ENCODE measurements at regions not wholly inside any gene's neighbourhood (a gene's known extent, or its start where the extent isn't known, plus 50 kb on each side); places are given as distances from the start of the nearest gene placed in this dataset.
A peak's percentile ranks its signal among the peaks of the same experiment; 100 is the strongest.
"Not testable (repeated sequence)": the region's sequence is repeated elsewhere in the genome, so short reads cannot be mapped to it uniquely, and the experiment has no call there.

- no peak for DNase-seq
Measured at GRCh38 chr21:35386491-35387079, 337.5 kb upstream of the RUNX1 start.

DNA sequence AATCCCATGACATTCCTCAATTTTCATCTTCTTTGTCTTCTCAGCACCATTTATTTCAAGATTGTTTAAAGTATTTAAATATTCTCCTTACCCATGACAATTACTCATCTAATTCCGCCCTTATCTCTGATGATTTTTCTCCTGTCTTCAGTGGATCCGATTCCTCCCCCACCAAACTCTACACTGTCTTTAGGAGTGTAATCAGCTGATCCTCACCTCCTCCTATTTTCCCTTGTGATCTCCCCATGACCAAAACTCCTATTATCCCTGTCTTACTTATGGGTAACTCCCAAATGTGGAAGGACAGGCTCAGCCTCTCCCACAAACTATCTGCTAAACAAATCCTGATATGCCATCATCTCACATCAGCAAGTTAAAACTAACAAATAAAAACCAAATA, 335.3 kb upstream of the RUNX1 start:
- no peak for DNase-seq

DNA sequence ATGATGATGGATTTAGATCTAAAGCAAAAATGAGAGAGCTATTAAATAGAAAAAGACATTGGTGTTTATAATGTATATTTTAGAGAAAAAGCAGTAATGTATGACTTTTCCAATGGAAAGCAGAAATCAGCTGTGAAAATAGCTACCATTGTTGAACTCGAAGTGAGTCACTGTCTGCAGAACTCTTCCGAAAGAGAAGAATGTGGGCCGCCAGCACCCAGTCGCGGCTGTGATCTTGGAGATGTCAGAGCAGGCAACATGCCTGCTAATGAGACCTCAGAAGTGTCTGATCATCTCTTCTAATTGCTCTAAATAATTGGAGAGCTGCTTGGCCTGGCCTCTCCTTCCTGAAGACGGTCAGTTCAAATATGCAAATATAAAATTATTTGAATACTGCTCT, 333.6 kb upstream of the RUNX1 start:
- DNase-seq, result no peak

GRCh38 chr21:35381743-35382310, 332.7 kb upstream of the RUNX1 start:
- no peak for DNase-seq

GRCh38 chr21:35380304-35380703, 331.2 kb upstream of the RUNX1 start:
- not testable (repeated sequence) for DNase-seq

DNA sequence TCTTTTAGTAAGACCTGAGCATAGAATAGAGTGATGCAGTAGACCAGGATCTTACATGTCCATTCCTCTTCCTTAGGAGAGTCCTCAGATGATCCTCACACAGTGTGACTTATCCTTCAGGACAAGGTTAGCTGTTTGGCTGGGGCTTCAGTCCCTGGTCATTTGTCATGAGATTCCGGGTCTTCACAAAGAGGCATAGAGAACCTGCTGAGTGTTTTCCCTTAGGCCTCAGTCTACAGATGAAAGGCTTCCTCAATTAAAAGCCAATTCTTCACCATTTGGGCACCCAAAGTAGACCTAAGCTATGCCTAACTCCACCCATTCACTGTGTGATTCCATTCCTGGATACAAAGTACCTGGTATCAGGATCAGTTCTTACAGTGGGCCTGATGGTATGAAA, 329.8 kb upstream of the RUNX1 start:
- no peak for DNase-seq

DNA sequence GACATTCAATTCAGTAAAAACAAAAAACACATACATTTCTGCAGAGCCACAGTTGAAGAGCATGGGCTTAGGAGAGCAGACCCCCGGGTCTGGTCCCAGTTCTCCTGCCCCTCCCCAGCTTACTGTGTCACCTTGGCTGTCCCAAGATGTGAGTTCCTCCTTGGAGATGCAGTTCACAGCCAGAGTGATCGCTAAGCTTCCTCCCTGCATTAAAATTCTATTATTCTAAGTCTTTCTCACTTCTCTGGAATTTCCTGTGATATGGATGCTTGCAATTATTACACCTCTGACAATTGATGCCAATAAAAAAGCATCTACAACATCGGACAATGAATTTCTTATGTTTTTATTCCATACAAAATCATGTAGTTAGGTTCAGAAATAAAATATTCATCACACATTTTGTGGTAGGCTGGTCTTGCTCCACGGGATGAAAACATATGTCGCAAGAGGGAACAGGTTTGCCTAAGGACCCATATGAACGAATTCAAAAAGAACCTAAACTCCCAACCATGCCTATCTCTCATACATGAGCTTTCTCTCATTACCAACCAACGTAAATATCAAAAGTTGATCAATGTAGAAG, 328.5 kb upstream of the RUNX1 start:
- DNase-seq, result no peak

GRCh38 chr21:35376406-35377135, 327.5 kb upstream of the RUNX1 start:
- no peak for DNase-seq

- no peak for DNase-seq
Measured at GRCh38 chr21:35375115-35375514, 326.0 kb upstream of the RUNX1 start.

DNA sequence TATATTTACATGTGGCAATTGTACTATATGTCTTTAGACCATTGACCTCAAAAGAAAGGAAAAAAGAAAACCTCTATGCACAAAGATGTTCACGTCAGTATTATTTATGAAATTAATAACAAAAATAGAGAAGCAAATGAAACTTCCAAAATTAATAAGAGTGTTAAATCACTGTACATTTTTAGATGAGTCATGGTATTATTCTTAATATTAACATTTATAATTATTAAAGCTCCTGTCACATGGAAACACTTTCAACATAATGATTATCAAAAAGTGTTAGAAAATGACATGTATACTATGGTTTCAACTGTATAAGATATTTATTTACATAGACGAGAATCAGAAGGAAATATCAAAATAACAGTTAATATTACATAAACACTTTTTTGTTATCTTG, 324.9 kb upstream of the RUNX1 start:
- DNase-seq, result no peak

DNA sequence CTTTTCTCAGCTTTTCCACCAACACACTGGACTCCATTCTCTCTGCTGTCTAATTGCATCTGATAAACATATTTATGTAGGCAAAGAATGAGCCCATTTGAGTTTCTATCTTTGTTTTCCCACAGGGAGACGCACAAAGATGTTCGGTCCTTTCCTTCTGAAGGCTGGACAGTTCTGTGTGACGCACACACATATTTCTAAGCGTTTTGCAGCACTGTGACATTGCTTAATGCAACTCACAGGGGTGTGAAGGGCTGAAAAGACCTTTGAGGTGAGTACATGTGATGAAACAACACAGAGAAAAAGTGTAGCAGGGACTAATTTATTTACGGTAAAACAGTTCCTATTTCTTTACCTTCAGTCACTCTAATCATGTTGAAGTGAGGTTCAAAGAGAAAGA, 323.1 kb upstream of the RUNX1 start:
- DNase-seq, result no peak

GRCh38 chr21:35370671-35371070, 321.6 kb upstream of the RUNX1 start:
- DNase-seq, result no peak

DNA sequence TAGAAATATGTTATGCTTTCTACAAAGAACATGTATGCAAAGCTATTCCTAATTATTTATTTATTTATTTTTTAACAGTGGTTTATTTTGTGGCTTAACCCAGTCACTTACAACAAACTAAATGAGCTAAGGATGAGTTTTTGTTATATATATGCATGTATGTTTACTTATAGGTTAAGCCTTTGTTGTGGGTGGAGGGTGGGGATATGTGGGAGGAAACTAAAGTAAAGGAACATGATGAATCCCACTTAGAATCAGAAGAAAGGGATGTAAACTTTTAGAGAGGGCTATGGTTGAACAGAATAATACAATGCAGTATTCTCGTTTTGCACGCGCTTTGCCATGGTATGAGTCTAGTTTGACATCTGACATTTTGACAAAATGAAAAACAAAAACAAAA, 321.0 kb upstream of the RUNX1 start:
- DNase-seq, result no peak

DNA sequence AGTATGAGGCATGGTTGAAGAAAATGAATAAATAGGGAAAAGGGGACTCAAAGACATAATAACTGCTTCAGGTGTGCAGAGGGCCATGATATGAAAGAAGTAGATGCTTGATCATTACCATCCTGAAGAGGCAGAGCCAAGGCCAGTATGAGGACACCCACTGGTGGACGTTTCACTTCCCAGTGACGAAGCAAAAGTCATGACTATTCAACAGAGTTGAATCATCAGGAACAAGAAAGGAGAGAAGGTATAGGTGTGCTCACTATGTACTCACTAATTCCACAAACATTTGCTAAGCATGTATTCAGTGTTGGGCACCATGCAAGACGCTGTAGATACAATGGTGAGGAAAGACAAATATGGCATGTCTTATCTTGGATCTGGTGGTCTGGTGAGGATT, 319.2 kb upstream of the RUNX1 start:
- no peak for DNase-seq

- peak; percentile 76 for DNase-seq
Measured at GRCh38 chr21:35367553-35367952, 318.5 kb upstream of the RUNX1 start.

DNA sequence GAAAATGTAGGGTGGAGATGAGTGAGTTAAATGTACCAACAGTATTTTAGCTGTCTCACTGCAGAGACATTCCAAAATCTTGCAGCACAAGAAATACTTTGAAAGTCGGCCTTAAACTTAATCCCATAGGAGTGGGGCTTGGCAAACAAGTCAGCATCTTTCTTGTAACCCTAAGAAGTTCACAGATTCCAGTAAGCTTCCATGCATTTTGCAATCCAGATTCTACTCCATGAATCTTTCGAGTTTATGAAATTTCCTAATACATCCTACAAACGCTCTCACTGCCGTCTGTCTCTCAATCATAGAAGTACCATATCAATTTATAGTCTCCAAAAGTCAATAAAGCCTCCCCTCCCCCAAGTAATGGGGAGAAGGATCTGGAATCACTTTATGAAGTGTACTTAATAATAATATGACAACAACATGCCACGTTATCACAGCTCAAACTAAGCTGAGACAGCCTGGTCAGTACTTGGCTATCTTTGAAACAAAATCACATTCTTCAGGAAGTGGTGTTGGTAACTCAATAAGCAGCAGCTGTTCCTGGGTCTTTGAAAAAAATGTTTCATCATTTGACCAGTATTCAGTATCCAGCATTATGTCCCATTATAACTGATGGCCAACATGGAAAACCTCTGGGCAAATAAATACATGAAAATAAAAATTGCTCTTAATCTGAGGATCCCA, 317.4 kb upstream of the RUNX1 start:
- no peak for DNase-seq

DNA sequence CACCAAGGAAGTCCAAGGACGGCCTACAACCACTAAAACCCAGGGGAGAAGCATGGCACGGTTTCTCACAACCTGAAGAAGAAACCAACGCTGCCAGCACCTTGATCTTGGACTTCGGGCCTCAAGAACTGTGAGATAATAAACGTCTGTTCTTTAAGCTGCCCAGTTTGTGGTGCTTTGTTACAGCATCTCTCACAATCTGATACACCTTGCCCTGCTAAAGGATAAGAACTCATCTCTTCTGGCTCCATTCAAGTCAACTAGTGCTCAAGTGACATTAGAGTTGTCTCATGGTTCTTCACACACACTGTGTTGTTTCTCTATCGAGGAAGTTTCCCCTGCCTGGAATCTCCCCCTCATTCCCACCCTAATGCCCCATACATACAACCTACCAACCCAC, 314.4 kb upstream of the RUNX1 start:
- no peak for DNase-seq

DNA sequence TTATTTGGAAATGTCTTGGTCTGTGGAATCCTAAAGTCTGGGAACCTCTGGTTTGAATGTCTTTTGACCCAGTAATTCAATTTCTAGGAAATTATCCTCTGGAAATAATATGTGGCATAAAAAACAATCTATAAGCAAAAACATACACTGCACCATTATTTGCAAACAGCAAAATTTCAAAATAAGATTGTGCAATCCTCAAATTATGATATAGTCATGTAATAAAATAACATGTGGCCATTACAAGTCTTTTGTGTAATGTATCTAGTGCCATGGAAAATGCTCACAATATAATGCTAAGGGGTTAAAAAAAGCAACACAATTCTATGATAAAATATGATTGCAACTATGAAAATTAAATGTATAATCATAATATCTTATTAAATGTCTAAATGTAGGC, 312.9 kb upstream of the RUNX1 start:
- DNase-seq, result no peak

DNA sequence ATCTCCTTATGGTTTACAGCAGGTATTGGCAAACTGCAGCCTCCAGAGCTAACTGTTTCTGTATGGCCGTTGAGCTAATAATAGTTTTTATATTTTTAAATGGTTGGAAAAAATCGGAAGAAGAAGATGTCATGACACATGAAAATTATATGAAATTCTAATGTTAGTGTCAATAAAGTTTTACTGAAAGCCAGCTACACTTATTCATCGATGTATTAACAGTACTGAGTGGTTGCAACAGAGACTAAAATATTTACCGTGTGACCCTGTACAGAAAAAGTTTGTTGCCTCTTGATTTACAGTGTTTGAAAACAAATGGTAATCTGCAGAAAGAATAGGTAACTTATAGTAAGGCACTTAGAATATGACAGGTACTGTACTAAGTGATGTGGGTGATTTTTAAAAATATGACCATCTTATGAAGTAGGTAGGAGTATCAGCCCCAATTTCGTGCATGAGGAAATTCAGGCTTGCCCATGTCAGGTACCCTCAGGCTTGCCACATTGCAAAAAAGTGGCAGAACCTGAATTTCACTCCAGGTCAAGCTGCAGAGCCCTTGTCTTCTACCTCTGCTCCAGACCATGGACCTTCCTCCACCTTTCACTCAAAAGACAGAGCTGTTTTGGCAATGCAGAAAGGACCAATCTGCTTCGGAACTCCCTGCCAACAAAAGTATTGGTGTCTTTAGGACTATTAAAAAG, 311.9 kb upstream of the RUNX1 start:
- no peak for DNase-seq

- DNase-seq, result no peak
Measured at GRCh38 chr21:35359076-35359475, 310.0 kb upstream of the RUNX1 start.

GRCh38 chr21:35358008-35358407, 308.9 kb upstream of the RUNX1 start:
- no peak for DNase-seq

DNA sequence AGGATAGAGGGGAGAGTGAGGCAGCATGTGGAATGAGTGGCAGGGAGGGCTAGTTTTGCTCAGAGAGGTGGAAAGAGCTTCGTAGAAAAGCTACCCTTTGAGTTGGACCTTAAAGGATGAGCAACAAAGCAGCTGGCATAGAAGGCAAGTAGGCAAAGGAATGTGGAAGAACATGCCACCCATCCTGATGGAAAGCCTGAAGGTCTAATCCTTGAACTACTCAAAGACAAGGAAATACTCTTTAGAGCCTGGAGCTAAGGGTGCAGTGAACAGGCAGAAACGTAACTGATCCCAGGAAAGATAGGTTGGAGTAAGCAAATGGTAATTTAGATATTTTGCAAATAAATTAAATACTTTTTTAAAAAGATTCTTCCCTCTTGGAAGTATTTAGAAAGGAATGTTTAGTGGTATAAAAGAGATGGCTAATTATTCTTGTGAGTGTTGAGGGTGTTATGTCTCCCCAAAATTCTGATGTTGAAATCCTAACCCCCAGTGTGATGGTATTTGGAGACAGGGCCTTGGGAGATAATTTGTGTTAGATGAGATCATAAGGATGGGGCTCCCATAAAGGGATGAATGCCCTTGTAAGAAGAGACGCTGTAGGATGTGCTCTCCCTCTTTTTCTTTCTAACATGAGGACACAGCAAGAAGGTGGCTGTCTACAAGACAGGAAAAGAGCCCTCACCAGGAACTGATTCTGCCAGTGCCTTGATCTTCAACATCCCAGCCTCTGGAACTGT, 308.1 kb upstream of the RUNX1 start:
- DNase-seq, result no peak

All from NCI-H1105 treated with DMSO at 0.1 percent for 48 hours (cell line).